OCI-LY3 (cell line): ENCODE measurements at regions not wholly inside any gene's neighbourhood (a gene's known extent, or its start where the extent isn't known, plus 50 kb on each side); places are given as distances from the start of the nearest gene placed in this dataset.

Source experiments
- H2AFZ ChIP-seq: fragments of 200-600, 300-600 bp; shearing (Covaris generic); 2 replicates; pipeline ENCODE4 v1.6.0; 2014; ENCODE audit warnings: antibody characterized with exemption, low read depth, low read length
- H3K27ac ChIP-seq: fragments of 200-600, 300-600 bp; sonication (generic); 2 replicates; pipeline ENCODE4 v1.5.1; 2014; ENCODE audit warnings: mild to moderate bottlenecking, low read length, moderate library complexity, mixed read lengths
- H3K27me3 ChIP-seq: fragments of 200-600, 300-600 bp; sonication (generic); 2 replicates; pipeline ENCODE4 v1.6.1; 2014; ENCODE audit warnings: low read depth, low read length, mixed read lengths
- H3K36me3 ChIP-seq: fragments of 200-600, 300-600 bp; sonication (generic); replicated peaks from 2 replicates; pipeline ENCODE3; 2014; ENCODE audit warnings: low read depth, low read length, mixed read lengths
- H3K4me1 ChIP-seq: fragments of 300-600, 200-600 bp; sonication (generic); 2 replicates; pipeline ENCODE4 v1.6.1; 2014; ENCODE audit warnings: low read length, mixed read lengths
- H3K4me2 ChIP-seq: fragments of 200-600, 300-600 bp; sonication (generic); 2 replicates; pipeline ENCODE4 v1.6.1; 2014; ENCODE audit warnings: low read length, mixed read lengths
- H3K4me3 ChIP-seq: fragments of 300-600, 200-600 bp; sonication (generic); 2 replicates; pipeline ENCODE4 v1.5.1; 2014; ENCODE audit warnings: antibody characterized with exemption, mild to moderate bottlenecking, low read length, moderate library complexity
- H3K79me2 ChIP-seq: fragments of 300-600, 200-600 bp; shearing (Covaris generic); 2 replicates; pipeline ENCODE4 v1.6.1; 2014; ENCODE audit warnings: mild to moderate bottlenecking, low read length, mixed read lengths
- H3K9ac ChIP-seq: fragments of 300-600, 200-600 bp; shearing (Covaris generic); 2 replicates; pipeline ENCODE4 v1.6.0; 2014; ENCODE audit warnings: mild to moderate bottlenecking, low read length, moderate library complexity
- H3K9me3 ChIP-seq: fragments of 200-600, 300-600 bp; shearing (Covaris generic); 2 replicates; pipeline ENCODE4 v1.6.1; 2014; ENCODE audit warnings: low read length, mixed read lengths; ENCODE audit not compliant: insufficient read depth
- H4K20me1 ChIP-seq: fragments of 200-600, 300-600 bp; sonication (generic); 2 replicates; pipeline ENCODE4 v1.6.1; 2016; ENCODE audit warnings: low read length, mixed read lengths; ENCODE audit not compliant: insufficient read depth
- EZH2phosphoT487 ChIP-seq: fragments of 200-600 bp; shearing (Covaris generic); IDR thresholded peaks from 2 replicates; pipeline ENCODE4 v1.6.1; 2018; ENCODE audit warnings: antibody characterized with exemption, mixed run types, low read depth
- TF ChIP-seq, protein P1 (sequence below): fragments of 200-600, 300-600 bp; sonication (generic); IDR thresholded peaks from 2 replicates; pipeline ENCODE4 v1.5.1; 2014; ENCODE audit warnings: antibody characterized with exemption, low read length, low read depth

- Histone ChIP-seq H3K27me3 (no peaks in the 10 kb centered on the region), H3K27ac (no peak overlapping the region), H2AFZ (no peak overlapping the region), H4K20me1 (no peaks in the 10 kb centered on the region), H3K79me2 (no peaks in the 10 kb centered on the region), H3K9ac (no peak overlapping the region), H3K4me2 (no peak overlapping the region), H3K4me3 (no peak overlapping the region), H3K36me3 (no peaks in the 10 kb centered on the region), H3K9me3 (no peaks in the 10 kb centered on the region), H3K4me1 (no peaks in the 10 kb centered on the region)
- TF ChIP-seq, protein P1, sequence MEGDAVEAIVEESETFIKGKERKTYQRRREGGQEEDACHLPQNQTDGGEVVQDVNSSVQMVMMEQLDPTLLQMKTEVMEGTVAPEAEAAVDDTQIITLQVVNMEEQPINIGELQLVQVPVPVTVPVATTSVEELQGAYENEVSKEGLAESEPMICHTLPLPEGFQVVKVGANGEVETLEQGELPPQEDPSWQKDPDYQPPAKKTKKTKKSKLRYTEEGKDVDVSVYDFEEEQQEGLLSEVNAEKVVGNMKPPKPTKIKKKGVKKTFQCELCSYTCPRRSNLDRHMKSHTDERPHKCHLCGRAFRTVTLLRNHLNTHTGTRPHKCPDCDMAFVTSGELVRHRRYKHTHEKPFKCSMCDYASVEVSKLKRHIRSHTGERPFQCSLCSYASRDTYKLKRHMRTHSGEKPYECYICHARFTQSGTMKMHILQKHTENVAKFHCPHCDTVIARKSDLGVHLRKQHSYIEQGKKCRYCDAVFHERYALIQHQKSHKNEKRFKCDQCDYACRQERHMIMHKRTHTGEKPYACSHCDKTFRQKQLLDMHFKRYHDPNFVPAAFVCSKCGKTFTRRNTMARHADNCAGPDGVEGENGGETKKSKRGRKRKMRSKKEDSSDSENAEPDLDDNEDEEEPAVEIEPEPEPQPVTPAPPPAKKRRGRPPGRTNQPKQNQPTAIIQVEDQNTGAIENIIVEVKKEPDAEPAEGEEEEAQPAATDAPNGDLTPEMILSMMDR, result no peak
- TF ChIP-seq EZH2phosphoT487, result no peak
These were observed 454.7 kb upstream of the DDI1 start for GRCh38 chr11:103581760-103582159.

DNA sequence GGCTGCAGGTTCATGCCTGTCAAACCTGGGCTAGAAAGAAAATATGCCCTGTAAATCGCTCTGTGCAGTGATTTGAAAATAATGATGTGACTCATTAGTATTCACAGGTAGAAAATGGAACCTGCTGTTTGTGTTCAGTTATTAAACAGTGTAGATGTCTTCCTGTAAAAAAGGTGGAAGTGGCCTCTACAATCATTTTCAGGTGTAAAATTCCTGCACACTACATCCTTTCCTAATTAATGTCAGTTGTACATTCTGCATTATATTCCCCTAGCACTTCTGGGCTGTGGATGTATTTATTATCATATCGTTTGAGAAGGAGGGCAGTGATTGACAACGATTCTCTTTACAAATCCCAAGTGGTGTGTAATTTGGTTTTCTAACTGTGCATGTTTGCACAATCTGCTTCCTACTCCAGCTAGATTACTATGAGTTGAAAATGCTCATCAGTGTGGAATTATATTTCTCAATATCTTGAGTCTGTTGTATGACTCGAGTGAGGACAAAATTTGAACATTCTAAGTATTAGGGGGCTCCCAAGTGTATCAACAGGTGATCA lies 454.0 kb upstream of the DDI1 start:
- Histone ChIP-seq H3K9ac (no peak overlapping the region), H3K9me3 (no peaks in the 10 kb centered on the region), H3K4me1 (no peaks in the 10 kb centered on the region), H3K4me2 (no peak overlapping the region), H3K4me3 (no peak overlapping the region), H3K79me2 (no peaks in the 10 kb centered on the region), H4K20me1 (no peaks in the 10 kb centered on the region), H3K36me3 (no peaks in the 10 kb centered on the region), H2AFZ (no peak overlapping the region), H3K27ac (no peak overlapping the region), H3K27me3 (no peaks in the 10 kb centered on the region)
- TF ChIP-seq, protein P1, result no peak
- no peak for TF ChIP-seq EZH2phosphoT487

GRCh38 chr11:103584021-103584420 lies 452.4 kb upstream of the DDI1 start:
- H2AFZ ChIP-seq, result no peak overlapping the region
- no peak overlapping the region for H3K9ac ChIP-seq
- H3K36me3 ChIP-seq, result no peaks in the 10 kb centered on the region
- H3K9me3 ChIP-seq, result no peaks in the 10 kb centered on the region
- no peak overlapping the region for H3K4me3 ChIP-seq
- H4K20me1 ChIP-seq, result no peaks in the 10 kb centered on the region
- TF ChIP-seq EZH2phosphoT487, result no peak
- TF ChIP-seq, protein P1, result no peak
- no peak overlapping the region for H3K27ac ChIP-seq
- H3K4me2 ChIP-seq, result no peak overlapping the region
- H3K27me3 ChIP-seq, result no peaks in the 10 kb centered on the region
- no peaks in the 10 kb centered on the region for H3K79me2 ChIP-seq
- H3K4me1 ChIP-seq, result no peaks in the 10 kb centered on the region

DNA sequence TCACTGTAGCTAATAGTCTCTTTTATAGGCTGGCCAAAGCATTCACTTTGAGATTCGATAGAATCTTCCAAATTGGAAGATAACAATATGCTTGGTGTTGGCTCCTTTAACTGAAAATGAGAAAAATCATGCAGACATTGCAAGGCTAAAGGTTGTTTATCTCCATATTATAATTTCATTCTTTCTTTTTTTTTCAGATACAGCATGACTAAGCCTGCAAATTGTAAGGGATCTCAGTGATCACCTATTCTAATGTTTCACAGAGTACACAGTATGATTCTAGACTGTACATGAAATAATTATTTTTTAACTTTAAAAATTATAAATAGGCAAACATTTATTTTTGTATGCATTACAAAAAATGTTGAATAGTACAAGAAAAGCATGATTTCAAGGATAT lies 451.7 kb upstream of the DDI1 start:
- TF ChIP-seq, protein P1, result no peak
- no peak for TF ChIP-seq EZH2phosphoT487
- H3K79me2 ChIP-seq, result no peaks in the 10 kb centered on the region
- no peak overlapping the region for H3K9ac ChIP-seq
- H3K4me2 ChIP-seq, result no peak overlapping the region
- no peaks in the 10 kb centered on the region for H3K9me3 ChIP-seq
- H2AFZ ChIP-seq, result no peak overlapping the region
- H3K36me3 ChIP-seq, result no peaks in the 10 kb centered on the region
- H4K20me1 ChIP-seq, result no peaks in the 10 kb centered on the region
- H3K4me3 ChIP-seq, result no peak overlapping the region
- no peak overlapping the region for H3K27ac ChIP-seq
- no peaks in the 10 kb centered on the region for H3K4me1 ChIP-seq
- no peaks in the 10 kb centered on the region for H3K27me3 ChIP-seq
